Fibroblast of the aortic adventitia (primary cell): ENCODE measurements at regions not wholly inside any gene's neighbourhood (a gene's known extent, or its start where the extent isn't known, plus 50 kb on each side); places are given as distances from the start of the nearest gene placed in this dataset.
"Not testable (repeated sequence)": the region's sequence is repeated elsewhere in the genome, so short reads cannot be mapped to it uniquely, and the experiment has no call there.

Experiments used
- DNase-seq: peaks from one replicate; pipeline ENCODE4 v3.0.0-alpha.2; 2010; ENCODE audit warnings: low read depth
- H3K4me3 ChIP-seq: 2 replicates; pipeline ENCODE4 v1.5.1; 2011; ENCODE audit warnings: low read depth, mild to moderate bottlenecking, control low read depth, low read length, moderate library complexity
- TF ChIP-seq, protein P1 (sequence below): IDR thresholded peaks from 2 replicates; pipeline ENCODE4 v1.5.1; 2011; ENCODE audit warnings: mild to moderate bottlenecking, low read length, control low read depth, inconsistent platforms; ENCODE audit not compliant: insufficient read depth

DNA sequence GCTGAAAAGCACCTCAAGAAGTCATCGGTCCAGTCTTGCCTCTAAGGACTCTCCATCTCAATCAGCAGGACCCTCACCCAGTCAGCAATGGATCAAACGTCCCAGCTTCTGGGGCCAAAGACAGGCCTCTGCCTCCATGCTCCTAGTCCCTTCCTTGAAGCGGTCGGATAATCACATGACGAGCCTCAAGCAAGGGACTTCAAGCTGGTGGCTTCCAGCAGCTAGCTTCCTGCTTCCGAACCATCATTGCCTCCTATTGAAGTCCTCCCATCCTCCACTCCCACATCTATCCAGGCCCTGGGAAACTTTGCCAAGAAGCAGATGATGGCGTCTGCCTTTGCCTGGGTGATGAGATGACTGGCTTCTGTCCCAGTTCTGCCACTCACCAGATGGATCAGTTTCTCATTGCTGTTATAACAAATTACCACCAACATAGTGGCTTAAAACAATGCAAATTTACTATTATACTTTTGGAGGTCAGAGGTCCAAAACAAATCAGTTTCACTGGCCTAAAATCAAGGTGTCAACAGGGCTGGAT lies 135.2 kb upstream of the MAMLD1 start:
- TF ChIP-seq, protein P1, sequence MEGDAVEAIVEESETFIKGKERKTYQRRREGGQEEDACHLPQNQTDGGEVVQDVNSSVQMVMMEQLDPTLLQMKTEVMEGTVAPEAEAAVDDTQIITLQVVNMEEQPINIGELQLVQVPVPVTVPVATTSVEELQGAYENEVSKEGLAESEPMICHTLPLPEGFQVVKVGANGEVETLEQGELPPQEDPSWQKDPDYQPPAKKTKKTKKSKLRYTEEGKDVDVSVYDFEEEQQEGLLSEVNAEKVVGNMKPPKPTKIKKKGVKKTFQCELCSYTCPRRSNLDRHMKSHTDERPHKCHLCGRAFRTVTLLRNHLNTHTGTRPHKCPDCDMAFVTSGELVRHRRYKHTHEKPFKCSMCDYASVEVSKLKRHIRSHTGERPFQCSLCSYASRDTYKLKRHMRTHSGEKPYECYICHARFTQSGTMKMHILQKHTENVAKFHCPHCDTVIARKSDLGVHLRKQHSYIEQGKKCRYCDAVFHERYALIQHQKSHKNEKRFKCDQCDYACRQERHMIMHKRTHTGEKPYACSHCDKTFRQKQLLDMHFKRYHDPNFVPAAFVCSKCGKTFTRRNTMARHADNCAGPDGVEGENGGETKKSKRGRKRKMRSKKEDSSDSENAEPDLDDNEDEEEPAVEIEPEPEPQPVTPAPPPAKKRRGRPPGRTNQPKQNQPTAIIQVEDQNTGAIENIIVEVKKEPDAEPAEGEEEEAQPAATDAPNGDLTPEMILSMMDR: no peak
- no peak for DNase-seq
- no peak overlapping the region for H3K4me3 ChIP-seq

DNA sequence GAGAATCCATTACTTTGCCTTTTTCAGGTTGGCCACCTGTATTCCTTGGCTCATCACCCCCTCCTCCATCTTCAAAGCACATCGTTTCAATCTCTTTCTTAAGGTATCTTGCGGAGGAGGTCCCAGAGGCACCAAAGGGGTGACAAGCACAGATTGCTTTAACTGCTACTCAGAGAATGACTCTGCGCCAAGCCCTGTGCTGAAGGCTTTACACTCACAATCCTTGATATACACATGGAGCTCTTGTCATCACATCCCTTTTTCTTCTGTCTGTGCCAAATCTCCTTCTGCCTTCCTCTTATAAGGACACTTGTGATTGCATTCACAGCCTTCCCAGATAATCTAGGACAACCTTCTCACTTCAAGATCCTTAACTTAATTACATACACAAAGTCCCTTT lies 134.7 kb upstream of the MAMLD1 start:
- TF ChIP-seq, protein P1: no peak
- no peak overlapping the region for H3K4me3 ChIP-seq
- no peak for DNase-seq

DNA sequence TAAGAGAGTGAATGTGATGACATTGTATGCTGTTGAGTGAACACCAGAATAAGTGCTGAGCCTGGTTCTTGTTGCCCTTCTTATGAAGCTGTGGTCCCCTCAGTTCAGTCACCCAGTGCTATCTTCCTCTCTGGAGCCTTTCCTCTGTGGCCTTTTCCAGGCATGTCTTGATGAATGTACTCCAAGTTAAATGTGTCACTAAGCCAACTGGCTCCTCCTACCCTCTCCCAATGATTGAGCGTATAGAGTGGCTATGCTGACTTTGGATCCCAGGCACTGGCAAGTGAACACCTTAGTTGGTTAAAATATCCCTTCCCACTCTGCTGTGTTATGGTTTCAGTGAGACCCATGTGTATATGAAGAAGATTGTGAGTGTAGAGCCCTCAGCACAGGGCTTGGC lies 134.1 kb upstream of the MAMLD1 start:
- DNase-seq: no peak
- no peak overlapping the region for H3K4me3 ChIP-seq
- TF ChIP-seq, protein P1: no peak

DNA sequence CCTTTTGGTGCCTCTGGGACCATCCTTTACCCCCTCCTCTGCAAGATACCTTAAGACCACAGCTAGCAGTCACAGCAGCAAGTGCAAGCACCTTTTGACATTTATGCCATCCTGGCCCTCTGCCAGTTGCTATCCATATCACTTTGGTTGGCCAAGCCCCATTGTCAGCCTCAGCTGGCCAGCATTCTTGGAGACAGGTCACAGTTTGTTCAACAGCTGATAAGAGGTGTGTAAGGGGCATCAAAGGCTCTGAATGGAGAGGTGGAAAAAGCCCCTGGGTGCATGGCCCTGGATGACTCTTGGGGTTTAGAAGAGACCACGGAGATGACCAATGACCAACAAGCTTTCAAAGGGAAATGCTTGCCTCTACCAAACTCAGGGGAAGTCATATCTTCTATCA lies 133.6 kb upstream of the MAMLD1 start:
- no peak overlapping the region for H3K4me3 ChIP-seq
- TF ChIP-seq, protein P1: no peak

DNA sequence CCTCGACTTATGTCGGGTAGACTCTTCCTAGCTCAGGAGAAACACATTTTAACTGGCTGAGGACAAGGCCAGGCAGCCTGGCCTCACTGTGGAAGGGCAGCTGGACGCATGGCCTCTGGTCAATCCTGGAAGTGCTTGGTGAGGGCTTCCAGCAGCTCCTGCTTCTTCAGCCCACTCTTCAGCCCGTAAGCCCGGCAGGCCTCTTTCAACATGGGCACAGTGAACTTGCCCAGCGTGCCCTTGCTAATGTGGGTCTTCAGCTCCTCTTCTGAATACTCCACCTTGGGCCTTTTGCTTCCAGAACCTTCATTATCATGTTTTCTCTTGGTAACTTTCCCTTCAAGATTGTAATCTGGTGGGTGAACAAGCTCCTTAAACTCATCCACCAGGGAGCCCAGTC lies 132.2 kb upstream of the MAMLD1 start:
- DNase-seq, H3K4me3 ChIP-seq: not testable (repeated sequence)

More for the DNA sequence above, 133.6 kb upstream of the MAMLD1 start:
- no peak for DNase-seq

DNA sequence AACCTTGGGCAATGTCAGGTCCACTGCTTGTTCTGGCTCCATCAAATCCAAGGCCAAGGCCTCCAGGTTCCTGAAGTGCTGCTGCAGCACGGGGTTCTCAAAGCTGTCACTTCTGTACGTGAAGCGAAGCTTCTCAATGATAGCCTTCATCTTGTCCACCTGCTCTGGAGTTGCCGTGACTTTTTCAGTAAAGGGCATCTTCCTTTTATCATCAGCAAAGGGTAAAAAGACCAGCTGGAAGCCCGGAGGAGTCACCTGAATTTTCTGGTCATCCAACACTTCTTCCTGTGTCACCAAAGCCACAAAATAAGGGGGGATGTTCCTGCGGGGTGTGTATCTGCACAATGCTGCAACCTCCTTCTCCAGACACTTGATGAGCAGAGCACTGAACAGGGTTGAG lies 131.7 kb upstream of the MAMLD1 start:
- H3K4me3 ChIP-seq, DNase-seq: not testable (repeated sequence)

DNA sequence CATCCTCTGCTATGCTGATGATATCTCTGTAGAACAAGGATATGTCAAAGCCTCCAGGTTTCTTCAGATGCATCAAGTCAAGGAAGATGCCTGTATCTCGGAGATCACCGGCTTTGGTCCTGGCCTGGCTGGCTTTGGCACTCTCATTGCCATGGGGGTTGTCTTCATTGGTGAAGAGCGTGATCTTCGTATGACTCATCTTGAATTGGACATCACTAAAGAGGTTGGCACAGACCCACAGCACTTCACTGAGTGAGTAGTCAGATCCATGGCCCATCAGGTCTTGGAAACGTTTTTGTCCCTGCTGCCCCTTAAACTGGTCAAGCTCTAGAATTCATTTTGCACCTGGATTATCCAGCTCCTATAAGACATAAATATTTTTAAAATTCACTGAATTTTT lies 130.9 kb upstream of the MAMLD1 start:
- H3K4me3 ChIP-seq, DNase-seq: not testable (repeated sequence)

DNA sequence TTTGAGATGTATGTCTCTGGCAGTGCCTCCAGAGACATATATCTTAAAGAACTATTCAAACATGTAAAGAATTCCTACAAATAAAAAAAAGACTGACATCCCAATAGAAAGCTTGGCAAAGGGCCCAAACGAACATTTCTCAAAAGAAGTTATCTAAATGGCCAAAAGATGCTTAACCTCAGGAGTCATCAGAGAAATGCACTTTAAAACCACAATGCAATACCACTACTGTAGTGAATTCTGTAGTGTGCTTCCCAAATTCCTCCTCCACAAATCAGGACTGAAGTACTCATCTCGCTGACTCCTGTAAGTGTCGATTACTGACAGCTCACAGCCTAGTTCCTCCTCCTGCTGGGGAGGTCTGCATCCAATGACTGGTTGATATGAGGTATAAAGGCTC lies 129.0 kb upstream of the MAMLD1 start:
- TF ChIP-seq, protein P1: no peak
- no peak for DNase-seq
- no peak overlapping the region for H3K4me3 ChIP-seq

DNA sequence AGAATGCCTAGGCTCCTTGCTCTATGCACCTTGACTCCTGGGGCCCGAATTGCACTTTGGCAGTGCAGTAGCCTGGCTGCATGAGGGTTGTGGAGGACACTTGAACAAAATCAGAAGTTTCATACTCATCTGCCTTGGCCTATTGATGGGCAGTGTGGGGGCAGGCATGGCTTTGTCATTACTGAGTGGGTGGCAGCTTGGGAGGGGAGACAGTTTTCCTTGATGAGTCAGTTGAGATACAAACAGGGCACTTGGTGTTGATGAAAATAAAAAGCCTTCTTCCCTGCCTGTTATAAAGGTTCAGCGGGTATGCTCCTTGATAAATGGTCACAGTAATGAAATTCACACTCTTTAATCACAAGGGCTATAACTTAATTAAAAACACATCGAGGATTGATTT lies 126.8 kb upstream of the MAMLD1 start:
- DNase-seq: no peak
- no peak overlapping the region for H3K4me3 ChIP-seq
- TF ChIP-seq, protein P1: no peak
